Upper lobe of left lung (tissue), 6 donors: ENCODE measurements at regions not wholly inside any gene's neighbourhood (a gene's known extent, or its start where the extent isn't known, plus 50 kb on each side); places are given as distances from the start of the nearest gene placed in this dataset.

Source experiments
- ATAC-seq, 2 donors: fragments of 200-7000 bp; cut with Tn5 transposase; one replicate each; pipeline ENCODE4 v1.9.1; 2022; ENCODE audit warnings: mild to moderate bottlenecking in 2 of 2, moderate library complexity in 2 of 2; ENCODE audit not compliant: low FRiP score in 2 of 2
- DNase-seq, 2 donors: peaks; one replicate each; pipeline ENCODE4 v3.0.0-alpha.2; 2019 to 2020
- H3K27ac ChIP-seq, 4 donors: fragments of 200-600 bp; sonication (generic); one replicate each; pipeline ENCODE4 v1.5.1; 2016 to 2019
- H3K27me3 ChIP-seq, 4 donors: fragments of 200-600 bp; sonication (generic); one replicate each; pipeline ENCODE4 v1.5.1; 2017 to 2019
- H3K36me3 ChIP-seq, 4 donors: fragments of 200-600 bp; sonication (generic); one replicate each; pipeline ENCODE4 v1.5.1; 2016 to 2019
- H3K4me1 ChIP-seq, 4 donors: fragments of 200-600 bp; sonication (generic); one replicate each; pipeline ENCODE4 v1.5.1; 2018 to 2019
- H3K4me3 ChIP-seq, 4 donors: fragments of 200-600 bp; sonication (generic); one replicate each; pipeline ENCODE4 v1.5.1; 2017 to 2019; ENCODE audit warnings: mild to moderate bottlenecking in 2 of 4, moderate library complexity in 1 of 4
- H3K9me3 ChIP-seq, 4 donors: fragments of 200-600 bp; sonication (generic); one replicate each; pipeline ENCODE4 v1.5.1; 2018 to 2019
- EP300 ChIP-seq, 4 donors: sonication (generic); formaldehyde crosslinking; IDR thresholded peaks; one replicate each; pipeline ENCODE4 v1.5.1; 2017; ENCODE audit warnings: antibody characterized with exemption in 4 of 4, control low read depth in 2 of 4
- POLR2A ChIP-seq, 4 donors: fragments of 450-650 bp; IDR thresholded peaks; one replicate each; pipeline ENCODE4 v1.5.1; 2016 to 2017; ENCODE audit warnings: antibody characterized with exemption in 4 of 4, mild to moderate bottlenecking in 2 of 4
- POLR2AphosphoS5 ChIP-seq, 2 donors: sonication (generic); formaldehyde crosslinking; IDR thresholded peaks; one replicate each; pipeline ENCODE4 v1.5.1; 2017; ENCODE audit warnings: antibody characterized with exemption in 2 of 2
- WGBS, 2 donors: methylation state at CpG; one replicate each; pipeline ENCODE4 v1.1.5; 2017 to 2018; 5-methylcytosine and 5-hydroxymethylcytosine counted together
- TF ChIP-seq, protein P1 (sequence below), 6 experiments: fragments of 450-650 bp in 4 of 6; fragments of 200-600 bp in 2 of 6; sonication (generic) in 2 of 6; IDR thresholded peaks; one replicate each; pipeline ENCODE4 v1.5.1; 2016 to 2019; ENCODE audit warnings: antibody characterized with exemption in 6 of 6
- donor health status: DM: no; HTN: no; CAD: no; lungs with moderate emphysema.
- donor health status: DM: no; HTN: yes; CAD: no; lungs with severe emphysema.

- Histone ChIP-seq H3K4me1 (no peaks in the 10 kb centered on the region), H3K27me3 (no peaks in the 10 kb centered on the region), H3K4me3 (no peak overlapping the region), H3K27ac (no peak overlapping the region), H3K36me3 (no peaks in the 10 kb centered on the region), H3K9me3 (no peaks in the 10 kb centered on the region)
- TF ChIP-seq, protein P1, sequence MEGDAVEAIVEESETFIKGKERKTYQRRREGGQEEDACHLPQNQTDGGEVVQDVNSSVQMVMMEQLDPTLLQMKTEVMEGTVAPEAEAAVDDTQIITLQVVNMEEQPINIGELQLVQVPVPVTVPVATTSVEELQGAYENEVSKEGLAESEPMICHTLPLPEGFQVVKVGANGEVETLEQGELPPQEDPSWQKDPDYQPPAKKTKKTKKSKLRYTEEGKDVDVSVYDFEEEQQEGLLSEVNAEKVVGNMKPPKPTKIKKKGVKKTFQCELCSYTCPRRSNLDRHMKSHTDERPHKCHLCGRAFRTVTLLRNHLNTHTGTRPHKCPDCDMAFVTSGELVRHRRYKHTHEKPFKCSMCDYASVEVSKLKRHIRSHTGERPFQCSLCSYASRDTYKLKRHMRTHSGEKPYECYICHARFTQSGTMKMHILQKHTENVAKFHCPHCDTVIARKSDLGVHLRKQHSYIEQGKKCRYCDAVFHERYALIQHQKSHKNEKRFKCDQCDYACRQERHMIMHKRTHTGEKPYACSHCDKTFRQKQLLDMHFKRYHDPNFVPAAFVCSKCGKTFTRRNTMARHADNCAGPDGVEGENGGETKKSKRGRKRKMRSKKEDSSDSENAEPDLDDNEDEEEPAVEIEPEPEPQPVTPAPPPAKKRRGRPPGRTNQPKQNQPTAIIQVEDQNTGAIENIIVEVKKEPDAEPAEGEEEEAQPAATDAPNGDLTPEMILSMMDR (IDR thresholded peaks at IDR 0.05) = no peak
- TF ChIP-seq EP300 (IDR thresholded peaks at IDR 0.05) (no peak), POLR2A (IDR thresholded peaks at IDR 0.05) (no peak), POLR2AphosphoS5 (IDR thresholded peaks at IDR 0.05) (no peak)
- ATAC-seq = no peak
- DNase-seq = no peak
- 34 to 47% methylated on average over 3 to 4 of the region's 4 CpGs for WGBS, 2 donors
Measured at GRCh38 chr20:39152126-39152525, 190.0 kb downstream of the DHX35 start.

- no peak overlapping the region for H3K4me3 ChIP-seq
- DNase-seq = no peak
- no peaks in the 10 kb centered on the region for H3K27me3 ChIP-seq
- WGBS, 2 donors = 83 to 92% methylated on average over 9 to 13 of the region's 13 CpGs
- H3K36me3 ChIP-seq = no peaks in the 10 kb centered on the region
- H3K27ac ChIP-seq = no peak overlapping the region
- TF ChIP-seq EP300 (IDR thresholded peaks at IDR 0.05) = no peak
- no peak for TF ChIP-seq POLR2A (IDR thresholded peaks at IDR 0.05)
- TF ChIP-seq, protein P1 (IDR thresholded peaks at IDR 0.05) = no peak
- TF ChIP-seq POLR2AphosphoS5 (IDR thresholded peaks at IDR 0.05) = no peak
- no peaks in the 10 kb centered on the region for H3K4me1 ChIP-seq
- H3K9me3 ChIP-seq = no peaks in the 10 kb centered on the region
- ATAC-seq = no peak
Measured at GRCh38 chr20:39150501-39150900, 188.4 kb downstream of the DHX35 start.

GRCh38 chr20:39146394-39146793 lies 184.2 kb downstream of the DHX35 start:
- Histone ChIP-seq H3K27me3 (no peaks in the 10 kb centered on the region), H3K4me1 (no peaks in the 10 kb centered on the region), H3K27ac (no peak overlapping the region), H3K36me3 (no peaks in the 10 kb centered on the region), H3K4me3 (no peak overlapping the region), H3K9me3 (no peaks in the 10 kb centered on the region)
- DNase-seq (no peak), ATAC-seq (no peak)
- 56 to 66% methylated on average over 2 of the region's 2 CpGs for WGBS, 2 donors
- TF ChIP-seq POLR2AphosphoS5 (IDR thresholded peaks at IDR 0.05) (no peak), EP300 (IDR thresholded peaks at IDR 0.05) (no peak), POLR2A (IDR thresholded peaks at IDR 0.05) (no peak)
- TF ChIP-seq, protein P1 (IDR thresholded peaks at IDR 0.05) = no peak

GRCh38 chr20:39145921-39146320 lies 183.8 kb downstream of the DHX35 start:
- Histone ChIP-seq H3K4me1 (no peaks in the 10 kb centered on the region), H3K27me3 (no peaks in the 10 kb centered on the region), H3K9me3 (no peaks in the 10 kb centered on the region), H3K27ac (no peak overlapping the region), H3K36me3 (no peaks in the 10 kb centered on the region), H3K4me3 (no peak overlapping the region)
- DNase-seq (no peak), ATAC-seq (no peak)
- no peak for TF ChIP-seq EP300 (IDR thresholded peaks at IDR 0.05)
- TF ChIP-seq POLR2AphosphoS5 (IDR thresholded peaks at IDR 0.05) = no peak
- TF ChIP-seq, protein P1 (IDR thresholded peaks at IDR 0.05) = no peak
- 58 to 67% methylated on average over 2 of the region's 2 CpGs for WGBS, 2 donors

- H3K27ac ChIP-seq = no peak overlapping the region
- H3K4me1 ChIP-seq = no peaks in the 10 kb centered on the region
- H3K4me3 ChIP-seq = no peak overlapping the region
- WGBS, 2 donors = 85 to 88% methylated on average over 4 of the region's 4 CpGs
- H3K9me3 ChIP-seq = no peaks in the 10 kb centered on the region
- no peaks in the 10 kb centered on the region for H3K27me3 ChIP-seq
- no peaks in the 10 kb centered on the region for H3K36me3 ChIP-seq
- TF ChIP-seq EP300 (IDR thresholded peaks at IDR 0.05) = no peak
- no peak for TF ChIP-seq POLR2AphosphoS5 (IDR thresholded peaks at IDR 0.05)
- TF ChIP-seq, protein P1 (IDR thresholded peaks at IDR 0.05) = no peak
- TF ChIP-seq POLR2A (IDR thresholded peaks at IDR 0.05) = no peak
- ATAC-seq (no peak), DNase-seq (no peak)
Measured at GRCh38 chr20:39144757-39145156, 182.6 kb downstream of the DHX35 start.
